Breast epithelium (tissue), 3 donors: ENCODE measurements at regions not wholly inside any gene's neighbourhood (a gene's known extent, or its start where the extent isn't known, plus 50 kb on each side); places are given as distances from the start of the nearest gene placed in this dataset.
"Not testable (repeated sequence)": the region's sequence is repeated elsewhere in the genome, so short reads cannot be mapped to it uniquely, and the experiment has no call there.

Source experiments
- POLR2A ChIP-seq: fragments of 450-650 bp; IDR thresholded peaks from one replicate; pipeline ENCODE4 v1.6.1; 2016; ENCODE audit warnings: antibody characterized with exemption, mild to moderate bottlenecking, moderate library complexity
- TF ChIP-seq, protein P1 (sequence below), 3 donors: fragments of 450-650 bp; IDR thresholded peaks; one replicate each; pipeline ENCODE4 v1.5.1; 2016 to 2017; ENCODE audit warnings: antibody characterized with exemption in 3 of 3, mild to moderate bottlenecking in 3 of 3, moderate library complexity in 3 of 3

DNA sequence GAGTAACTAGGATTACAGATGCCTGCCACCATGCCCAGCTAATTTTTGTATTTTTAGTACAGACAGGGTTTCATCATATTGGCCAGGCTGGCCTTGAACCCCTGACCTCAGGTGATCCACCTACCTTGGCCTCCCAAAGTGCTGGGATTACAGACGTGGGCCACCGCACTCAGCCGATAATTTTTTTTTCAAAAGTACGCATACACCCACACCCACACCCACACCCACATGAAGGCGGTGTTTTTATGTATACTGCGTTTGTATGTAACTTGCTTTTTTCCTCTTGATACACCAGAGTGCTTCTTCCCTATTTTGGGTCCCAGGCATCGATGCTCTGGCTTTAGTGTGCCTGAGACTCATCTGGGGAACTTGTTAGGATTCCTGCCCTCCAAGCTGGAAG, 2932.3 kb downstream of the RPIA start:
- TF ChIP-seq, protein P1, sequence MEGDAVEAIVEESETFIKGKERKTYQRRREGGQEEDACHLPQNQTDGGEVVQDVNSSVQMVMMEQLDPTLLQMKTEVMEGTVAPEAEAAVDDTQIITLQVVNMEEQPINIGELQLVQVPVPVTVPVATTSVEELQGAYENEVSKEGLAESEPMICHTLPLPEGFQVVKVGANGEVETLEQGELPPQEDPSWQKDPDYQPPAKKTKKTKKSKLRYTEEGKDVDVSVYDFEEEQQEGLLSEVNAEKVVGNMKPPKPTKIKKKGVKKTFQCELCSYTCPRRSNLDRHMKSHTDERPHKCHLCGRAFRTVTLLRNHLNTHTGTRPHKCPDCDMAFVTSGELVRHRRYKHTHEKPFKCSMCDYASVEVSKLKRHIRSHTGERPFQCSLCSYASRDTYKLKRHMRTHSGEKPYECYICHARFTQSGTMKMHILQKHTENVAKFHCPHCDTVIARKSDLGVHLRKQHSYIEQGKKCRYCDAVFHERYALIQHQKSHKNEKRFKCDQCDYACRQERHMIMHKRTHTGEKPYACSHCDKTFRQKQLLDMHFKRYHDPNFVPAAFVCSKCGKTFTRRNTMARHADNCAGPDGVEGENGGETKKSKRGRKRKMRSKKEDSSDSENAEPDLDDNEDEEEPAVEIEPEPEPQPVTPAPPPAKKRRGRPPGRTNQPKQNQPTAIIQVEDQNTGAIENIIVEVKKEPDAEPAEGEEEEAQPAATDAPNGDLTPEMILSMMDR (IDR thresholded peaks at IDR 0.05) = not testable (repeated sequence)
- TF ChIP-seq POLR2A = not testable (repeated sequence)
